IMR-90 (cell line): ENCODE measurements at regions not wholly inside any gene's neighbourhood (a gene's known extent, or its start where the extent isn't known, plus 50 kb on each side); places are given as distances from the start of the nearest gene placed in this dataset.
"Not testable (repeated sequence)": the region's sequence is repeated elsewhere in the genome, so short reads cannot be mapped to it uniquely, and the experiment has no call there.

Experiments used
- ATAC-seq: fragments of 200-7000 bp; cut with Tn5 transposase; 2 replicates; pipeline ENCODE4 v1.9.1; 2020; ENCODE audit warnings: low read depth, mild to moderate bottlenecking, moderate library complexity
- BruUV-seq: library from RNA; stranded (reverse); fragments of 400-500 nt; replicated peaks from 2 replicates; lab custom pipeline; 2021; lab: Mats Ljungman, UMichigan
- CTCF ChIA-PET: fragments of 300-600 bp; formaldehyde crosslinking; extraction: SDS; loops from one replicate; lab custom pipeline; 2021; ENCODE audit warnings: antibody characterized with exemption; lab: Yijun Ruan, JAX
- POLR2A ChIA-PET: fragments of 300-600 bp; sonication (Branson Sonifier 250); formaldehyde crosslinking; loops from one replicate; lab custom pipeline; 2022; ENCODE audit warnings: antibody characterized with exemption; ENCODE audit not compliant: unreplicated experiment; lab: Charles Lee
- DNase-seq: peaks from one replicate; pipeline ENCODE4 v3.0.0; 2013
- H2AFZ ChIP-seq: replicated peaks from 2 replicates; pipeline ENCODE3; 2013; ENCODE audit warnings: low read length, mild to moderate bottlenecking; ENCODE audit not compliant: poor library complexity
- H2AK5ac ChIP-seq: 2 replicates; pipeline ENCODE4 v1.6.1; 2013; ENCODE audit warnings: low read depth, low read length, inconsistent platforms
- H2AK9ac ChIP-seq: replicated peaks from 2 replicates; pipeline ENCODE3; 2013; ENCODE audit warnings: mild to moderate bottlenecking, low read depth, low read length, moderate library complexity; ENCODE audit not compliant: poor library complexity
- H2BK120ac ChIP-seq: 2 replicates; pipeline ENCODE4 v1.6.1; 2013; ENCODE audit warnings: low read depth, low read length, inconsistent platforms
- H2BK15ac ChIP-seq: 3 replicates; pipeline ENCODE4 v1.6.1; 2013; ENCODE audit warnings: low read depth, low read length, inconsistent platforms
- H2BK20ac ChIP-seq: 2 replicates; pipeline ENCODE4 v1.6.1; 2013; ENCODE audit warnings: low read depth, mild to moderate bottlenecking, inconsistent platforms, low read length, moderate library complexity
- H2BK5ac ChIP-seq: 2 replicates; pipeline ENCODE4 v1.6.1; 2013; ENCODE audit warnings: mild to moderate bottlenecking, low read depth, low read length, inconsistent platforms; ENCODE audit not compliant: poor library complexity, severe bottlenecking
- H3K14ac ChIP-seq: replicated peaks from 2 replicates; pipeline ENCODE4 v1.6.1; 2013; ENCODE audit warnings: low read depth, low read length, inconsistent platforms
- H3K18ac ChIP-seq: 2 replicates; pipeline ENCODE4 v1.6.1; 2013; ENCODE audit warnings: low read depth, low read length, control low read depth
- H3K23ac ChIP-seq: 2 replicates; pipeline ENCODE4 v1.6.1; 2013; ENCODE audit warnings: low read depth, low read length, inconsistent platforms
- H3K27ac ChIP-seq: 2 replicates; pipeline ENCODE4 v1.5.1; 2013; ENCODE audit warnings: mild to moderate bottlenecking, control low read depth, low read length; ENCODE audit not compliant: insufficient read depth
- H3K27me3 ChIP-seq: 2 replicates; pipeline ENCODE4 v1.6.1; 2013; ENCODE audit warnings: low read length; ENCODE audit not compliant: control insufficient read depth, insufficient read depth
- H3K36me3 ChIP-seq: 2 replicates; pipeline ENCODE4 v1.6.1; 2013; ENCODE audit warnings: low read length, mixed read lengths; ENCODE audit not compliant: control insufficient read depth, insufficient read depth
- H3K4ac ChIP-seq: 2 replicates; pipeline ENCODE4 v1.6.1; 2013; ENCODE audit warnings: low read depth, low read length, inconsistent platforms
- H3K4me1 ChIP-seq: 2 replicates; pipeline ENCODE4 v1.6.1; 2013; ENCODE audit warnings: low read length, mixed read lengths; ENCODE audit not compliant: control insufficient read depth, insufficient read depth
- H3K4me2 ChIP-seq: 2 replicates; pipeline ENCODE4 v1.6.1; 2013; ENCODE audit warnings: low read depth, mild to moderate bottlenecking, control low read depth, low read length, moderate library complexity
- H3K4me3 ChIP-seq: 2 replicates; pipeline ENCODE4 v1.5.1; 2013; ENCODE audit warnings: low read depth, mild to moderate bottlenecking, control low read depth, low read length, moderate library complexity; ENCODE audit not compliant: insufficient read depth
- H3K56ac ChIP-seq: 2 replicates; pipeline ENCODE4 v1.6.1; 2013; ENCODE audit warnings: low read length, inconsistent platforms; ENCODE audit not compliant: insufficient read depth; ENCODE audit errors: extremely low read depth
- H3K79me1 ChIP-seq, 2 experiments: 2 replicates each; pipeline ENCODE4 v1.6.1; 2013; ENCODE audit warnings: low read length in 2 of 2, inconsistent platforms in 1 of 2, low read depth in 1 of 2
- H3K9ac ChIP-seq: 2 replicates; pipeline ENCODE4 v1.6.1; 2013; ENCODE audit warnings: low read depth, low read length, control low read depth
- H3K9me1 ChIP-seq: 2 replicates; pipeline ENCODE4 v1.6.1; 2013; ENCODE audit warnings: low read length, inconsistent platforms; ENCODE audit not compliant: insufficient read depth
- H3K9me3 ChIP-seq: 2 replicates; pipeline ENCODE4 v1.6.1; 2013; ENCODE audit warnings: low read length; ENCODE audit not compliant: control insufficient read depth, insufficient read depth
- H4K20me1 ChIP-seq: 2 replicates; pipeline ENCODE4 v1.6.1; 2013; ENCODE audit warnings: low read length, inconsistent platforms; ENCODE audit not compliant: insufficient read depth
- H4K5ac ChIP-seq: 2 replicates; pipeline ENCODE4 v1.6.1; 2013; ENCODE audit warnings: mild to moderate bottlenecking, low read depth, low read length, control low read depth
- H4K8ac ChIP-seq, 2 experiments: 2 replicates each; pipeline ENCODE4 v1.6.1; 2013; ENCODE audit warnings: low read depth in 2 of 2, low read length in 2 of 2, control low read depth in 1 of 2, inconsistent platforms in 1 of 2
- H4K91ac ChIP-seq: 2 replicates; pipeline ENCODE4 v1.6.1; 2013; ENCODE audit warnings: low read depth, low read length, inconsistent platforms; ENCODE audit not compliant: insufficient read depth
- MAFK ChIP-seq: IDR thresholded peaks from 2 replicates; pipeline ENCODE4 v1.6.1; 2012; ENCODE audit warnings: low read depth, low read length, improper control_type of control experiment
- POLR2A ChIP-seq: IDR thresholded peaks from 2 replicates; pipeline ENCODE4 v1.6.1; 2012; ENCODE audit warnings: mild to moderate bottlenecking, low read depth, low read length
- RCOR1 ChIP-seq: IDR thresholded peaks from 2 replicates; pipeline ENCODE4 v1.6.1; 2012; ENCODE audit warnings: mild to moderate bottlenecking, low read length, improper control_type of control experiment; ENCODE audit not compliant: insufficient replicate concordance
- RFX5 ChIP-seq: IDR thresholded peaks from 2 replicates; pipeline ENCODE4 v1.8.0; 2012; ENCODE audit warnings: low read depth, mild to moderate bottlenecking, low read length, moderate library complexity
- WGBS, 2 experiments: methylation state at CpG; one replicate each; pipeline versions ENCODE4 v1.1.5 to v1.1.7; 2013; ENCODE audit warnings: missing lambda C conversion rate in 2 of 2; ENCODE audit not compliant: insufficient read length in 1 of 2; ENCODE audit errors: extremely low coverage in 2 of 2; 5-methylcytosine and 5-hydroxymethylcytosine counted together
- dilution Hi-C: fragments of 300-500 bp; cut with HindIII; formaldehyde crosslinking; loops from one replicate; pipeline ENCODE4 v1.14.3; 2018; ENCODE audit warnings: low sequenced_read_pairs; ENCODE audit not compliant: unreplicated experiment
- in situ Hi-C: fragments of 300-500 bp; cut with MboI; formaldehyde crosslinking; loops from 3 replicates; pipeline ENCODE4 v1.14.3; 2019; ENCODE audit warnings: low sequenced_read_pairs, inconsistent platforms, mixed read lengths
- intact Hi-C: fragments of 100-400 bp; cut with micrococcal nuclease; formaldehyde crosslinking; loops from 2 replicates; pipeline ENCODE4 v1.10.0; 2022

GRCh38 chr11:71169313-71169712, 83.1 kb downstream of the SHANK2 start:
- no peak overlapping the region for H3K23ac ChIP-seq
- H3K4me3 ChIP-seq = no peak overlapping the region
- H2BK15ac ChIP-seq = no peak overlapping the region
- no CpG with 5 or more reads among the region's 8 CpGs for WGBS, 2 experiments
- POLR2A ChIA-PET = no interaction called here
- no peaks in the 10 kb centered on the region; the same call in none of the 2 replicates for H4K20me1 ChIP-seq
- H3K18ac ChIP-seq = no peak overlapping the region
- no peaks in the 10 kb centered on the region for H3K36me3 ChIP-seq
- H4K91ac ChIP-seq = no peak overlapping the region
- H3K9me3 ChIP-seq = no peaks in the 10 kb centered on the region; the same call in 1 of the 2 replicates
- intact Hi-C loops (no loop called here), dilution Hi-C loops (no loop called here), in situ Hi-C loops (no loop called here)
- H3K4me1 ChIP-seq = no peaks in the 10 kb centered on the region
- H3K27me3 ChIP-seq = no peaks in the 10 kb centered on the region
- H3K4me2 ChIP-seq = no peak overlapping the region
- ATAC-seq = no peak; the same call in 1 of the 2 replicates
- no peaks in the 10 kb centered on the region; the same call in 1 of the 2 replicates for H3K9me1 ChIP-seq
- no peak overlapping the region for H3K56ac ChIP-seq
- no peak overlapping the region for H4K5ac ChIP-seq
- H2AK9ac ChIP-seq = no peak overlapping the region
- H3K4ac ChIP-seq = no peak overlapping the region
- CTCF ChIA-PET = interaction anchor here (0.6 to 1.0 kb wide), 2 partner anchors 11 to 278 kb away, joined by 4 read pairs; no protein-coding TSS in a partner anchor
- H4K8ac ChIP-seq = no peak overlapping the region
- no peak overlapping the region for H2AFZ ChIP-seq
- no peak for TF ChIP-seq RCOR1
- TF ChIP-seq MAFK = no peak
- no peak for TF ChIP-seq POLR2A
- TF ChIP-seq RFX5 = no peak
- no peak for DNase-seq
- H3K9ac ChIP-seq = no peak overlapping the region
- no peak overlapping the region for H3K14ac ChIP-seq
- no peak overlapping the region for H3K27ac ChIP-seq
- H2BK120ac ChIP-seq = no peak overlapping the region
- no peak overlapping the region for H2BK5ac ChIP-seq
- H2BK20ac ChIP-seq = no peak overlapping the region
- H2AK5ac ChIP-seq = no peak overlapping the region
- no peaks in the 10 kb centered on the region for H3K79me1 ChIP-seq
- BruUV-seq = no TSS peak

- H2BK5ac ChIP-seq, BruUV-seq, H3K23ac ChIP-seq, H2AK9ac ChIP-seq, H3K56ac ChIP-seq, H3K4me2 ChIP-seq, H3K9me1 ChIP-seq, dilution Hi-C loops, H3K27me3 ChIP-seq, H3K79me1 ChIP-seq, H3K27ac ChIP-seq, DNase-seq, H2BK15ac ChIP-seq, H4K5ac ChIP-seq, H3K9me3 ChIP-seq, H4K20me1 ChIP-seq, H2BK120ac ChIP-seq, in situ Hi-C loops, H3K18ac ChIP-seq, H4K91ac ChIP-seq, H3K36me3 ChIP-seq, H3K14ac ChIP-seq, H2AFZ ChIP-seq, H2BK20ac ChIP-seq, CTCF ChIA-PET, H4K8ac ChIP-seq, POLR2A ChIA-PET, H3K4me1 ChIP-seq, H2AK5ac ChIP-seq, H3K4ac ChIP-seq, H3K9ac ChIP-seq, intact Hi-C loops, ATAC-seq, H3K4me3 ChIP-seq: not testable (repeated sequence)
- WGBS, 2 experiments = no CpG with 5 or more reads among the region's 31 CpGs
Measured at GRCh38 chr11:71167814-71168213, 84.6 kb downstream of the SHANK2 start.
